Ishikawa (cell line): ENCODE measurements at regions not wholly inside any gene's neighbourhood (a gene's known extent, or its start where the extent isn't known, plus 50 kb on each side); places are given as distances from the start of the nearest gene placed in this dataset.

Experiments used
- CEBPB ChIP-seq: IDR thresholded peaks from 2 replicates; pipeline ENCODE4 v1.6.1; 2012
- CREB1 ChIP-seq: IDR thresholded peaks from 2 replicates; pipeline ENCODE4 v1.6.1; 2012; ENCODE audit warnings: low read depth
- EGR1 ChIP-seq: IDR thresholded peaks from 2 replicates; pipeline ENCODE4 v1.6.1; 2012
- EP300 ChIP-seq: IDR thresholded peaks from 2 replicates; pipeline ENCODE4 v1.6.1; 2012; ENCODE audit warnings: borderline replicate concordance
- FOXM1 ChIP-seq: IDR thresholded peaks from 2 replicates; pipeline ENCODE4 v1.6.1; 2012; ENCODE audit warnings: low read depth, borderline replicate concordance
- NFIC ChIP-seq: IDR thresholded peaks from 2 replicates; pipeline ENCODE4 v1.6.1; 2012
- RAD21 ChIP-seq: IDR thresholded peaks from 2 replicates; pipeline ENCODE4 v1.6.1; 2012; ENCODE audit warnings: low read depth
- TAF1 ChIP-seq: IDR thresholded peaks from 2 replicates; pipeline ENCODE4 v1.6.1; 2012; ENCODE audit warnings: low read depth, mild to moderate bottlenecking
- TCF12 ChIP-seq: IDR thresholded peaks from 2 replicates; pipeline ENCODE4 v1.6.1; 2012; ENCODE audit warnings: low read depth
- TEAD4 ChIP-seq: IDR thresholded peaks from 2 replicates; pipeline ENCODE4 v1.6.1; 2012
- YY1 ChIP-seq: IDR thresholded peaks from 2 replicates; pipeline ENCODE4 v1.6.1; 2012; ENCODE audit warnings: low read depth
- ZBTB7A ChIP-seq: IDR thresholded peaks from 2 replicates; pipeline ENCODE4 v1.6.1; 2012; ENCODE audit warnings: low read depth
- TF ChIP-seq, protein P1 (sequence below): IDR thresholded peaks from 2 replicates; pipeline ENCODE4 v1.6.1; 2012
- TF ChIP-seq, protein P2 (sequence below): IDR thresholded peaks from 2 replicates; pipeline ENCODE4 v1.6.1; 2012
- TF ChIP-seq, protein P3 (sequence below): IDR thresholded peaks from 2 replicates; pipeline ENCODE4 v1.6.1; 2012; ENCODE audit warnings: low read depth, mild to moderate bottlenecking

DNA sequence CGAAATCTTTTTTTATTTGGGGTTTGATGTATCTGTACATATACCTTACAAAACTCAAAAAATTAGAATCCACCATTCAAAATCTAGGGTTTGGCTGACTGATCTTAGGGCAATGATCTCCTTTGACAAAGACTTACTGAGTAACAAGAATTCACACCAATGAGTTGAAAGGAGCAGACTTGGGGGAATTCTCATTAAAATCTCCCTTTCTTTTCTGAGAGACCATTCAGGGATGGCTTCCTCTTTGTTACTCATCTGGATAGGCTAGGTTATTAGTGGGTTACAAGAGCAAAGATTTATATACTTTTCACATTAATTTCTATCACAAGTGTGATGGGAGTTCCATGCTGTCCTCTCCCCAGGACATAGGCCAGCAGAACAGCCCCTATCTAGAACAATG, 661.0 kb downstream of the KCTD16 start:
- TF ChIP-seq, protein P1, sequence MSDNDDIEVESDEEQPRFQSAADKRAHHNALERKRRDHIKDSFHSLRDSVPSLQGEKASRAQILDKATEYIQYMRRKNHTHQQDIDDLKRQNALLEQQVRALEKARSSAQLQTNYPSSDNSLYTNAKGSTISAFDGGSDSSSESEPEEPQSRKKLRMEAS, result no peak
- no peak for TF ChIP-seq FOXM1
- no peak for TF ChIP-seq CREB1
- no peak for TF ChIP-seq ZBTB7A
- no peak for TF ChIP-seq CEBPB
- TF ChIP-seq YY1, result no peak
- no peak for TF ChIP-seq TAF1
- TF ChIP-seq RAD21, result no peak
- TF ChIP-seq, protein P2, sequence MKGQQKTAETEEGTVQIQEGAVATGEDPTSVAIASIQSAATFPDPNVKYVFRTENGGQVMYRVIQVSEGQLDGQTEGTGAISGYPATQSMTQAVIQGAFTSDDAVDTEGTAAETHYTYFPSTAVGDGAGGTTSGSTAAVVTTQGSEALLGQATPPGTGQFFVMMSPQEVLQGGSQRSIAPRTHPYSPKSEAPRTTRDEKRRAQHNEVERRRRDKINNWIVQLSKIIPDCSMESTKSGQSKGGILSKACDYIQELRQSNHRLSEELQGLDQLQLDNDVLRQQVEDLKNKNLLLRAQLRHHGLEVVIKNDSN, result no peak
- TF ChIP-seq NFIC, result no peak
- TF ChIP-seq EP300, result no peak
- TF ChIP-seq EGR1, result no peak
- TF ChIP-seq TEAD4, result no peak

DNA sequence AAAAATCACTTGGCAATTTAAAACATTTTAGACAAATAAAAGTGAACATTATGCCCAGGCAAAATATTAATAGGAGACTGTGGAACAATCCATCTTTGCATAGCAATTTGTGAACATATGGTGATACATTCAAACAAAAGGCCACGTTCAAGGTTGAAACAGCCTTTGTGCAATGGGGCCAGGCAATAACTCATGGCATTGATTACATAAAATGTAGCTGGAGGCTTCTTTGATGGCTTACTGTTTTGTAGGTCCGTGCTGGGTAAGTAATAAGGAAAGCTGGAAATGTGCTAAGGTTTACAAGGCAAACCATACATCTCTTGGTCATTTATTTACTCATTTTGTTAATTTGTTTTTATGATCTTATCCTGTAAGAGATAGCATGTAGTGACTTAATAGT, 651.8 kb downstream of the KCTD16 start:
- no peak for TF ChIP-seq YY1
- no peak for TF ChIP-seq TCF12
- TF ChIP-seq, protein P2, result no peak
- TF ChIP-seq EP300, result no peak
- TF ChIP-seq, protein P1, result no peak
- TF ChIP-seq EGR1, result no peak
- TF ChIP-seq RAD21, result no peak
- TF ChIP-seq, protein P3, sequence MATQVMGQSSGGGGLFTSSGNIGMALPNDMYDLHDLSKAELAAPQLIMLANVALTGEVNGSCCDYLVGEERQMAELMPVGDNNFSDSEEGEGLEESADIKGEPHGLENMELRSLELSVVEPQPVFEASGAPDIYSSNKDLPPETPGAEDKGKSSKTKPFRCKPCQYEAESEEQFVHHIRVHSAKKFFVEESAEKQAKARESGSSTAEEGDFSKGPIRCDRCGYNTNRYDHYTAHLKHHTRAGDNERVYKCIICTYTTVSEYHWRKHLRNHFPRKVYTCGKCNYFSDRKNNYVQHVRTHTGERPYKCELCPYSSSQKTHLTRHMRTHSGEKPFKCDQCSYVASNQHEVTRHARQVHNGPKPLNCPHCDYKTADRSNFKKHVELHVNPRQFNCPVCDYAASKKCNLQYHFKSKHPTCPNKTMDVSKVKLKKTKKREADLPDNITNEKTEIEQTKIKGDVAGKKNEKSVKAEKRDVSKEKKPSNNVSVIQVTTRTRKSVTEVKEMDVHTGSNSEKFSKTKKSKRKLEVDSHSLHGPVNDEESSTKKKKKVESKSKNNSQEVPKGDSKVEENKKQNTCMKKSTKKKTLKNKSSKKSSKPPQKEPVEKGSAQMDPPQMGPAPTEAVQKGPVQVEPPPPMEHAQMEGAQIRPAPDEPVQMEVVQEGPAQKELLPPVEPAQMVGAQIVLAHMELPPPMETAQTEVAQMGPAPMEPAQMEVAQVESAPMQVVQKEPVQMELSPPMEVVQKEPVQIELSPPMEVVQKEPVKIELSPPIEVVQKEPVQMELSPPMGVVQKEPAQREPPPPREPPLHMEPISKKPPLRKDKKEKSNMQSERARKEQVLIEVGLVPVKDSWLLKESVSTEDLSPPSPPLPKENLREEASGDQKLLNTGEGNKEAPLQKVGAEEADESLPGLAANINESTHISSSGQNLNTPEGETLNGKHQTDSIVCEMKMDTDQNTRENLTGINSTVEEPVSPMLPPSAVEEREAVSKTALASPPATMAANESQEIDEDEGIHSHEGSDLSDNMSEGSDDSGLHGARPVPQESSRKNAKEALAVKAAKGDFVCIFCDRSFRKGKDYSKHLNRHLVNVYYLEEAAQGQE, result no peak
- no peak for TF ChIP-seq CREB1
- no peak for TF ChIP-seq TEAD4

DNA sequence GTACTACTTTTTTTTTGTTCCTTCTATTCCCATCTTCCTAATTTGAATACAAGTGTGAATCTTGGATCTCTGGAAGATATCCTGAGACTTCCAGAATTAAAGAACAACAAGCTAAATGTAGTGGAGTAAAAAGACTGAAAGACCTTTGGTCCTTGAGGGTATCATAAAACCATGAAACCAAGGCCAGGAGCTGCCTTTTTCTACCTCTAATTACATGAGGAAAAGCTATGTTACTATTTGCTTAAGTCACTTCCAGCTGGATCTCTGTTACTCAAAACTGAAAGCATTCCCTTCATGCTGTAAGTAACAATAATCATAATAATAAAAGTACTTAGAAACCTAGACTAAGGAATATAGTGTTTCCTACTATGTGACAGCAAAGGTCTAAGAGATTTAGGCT, 649.6 kb downstream of the KCTD16 start:
- TF ChIP-seq, protein P3, result no peak
- TF ChIP-seq CREB1 (no peak), YY1 (no peak)

DNA sequence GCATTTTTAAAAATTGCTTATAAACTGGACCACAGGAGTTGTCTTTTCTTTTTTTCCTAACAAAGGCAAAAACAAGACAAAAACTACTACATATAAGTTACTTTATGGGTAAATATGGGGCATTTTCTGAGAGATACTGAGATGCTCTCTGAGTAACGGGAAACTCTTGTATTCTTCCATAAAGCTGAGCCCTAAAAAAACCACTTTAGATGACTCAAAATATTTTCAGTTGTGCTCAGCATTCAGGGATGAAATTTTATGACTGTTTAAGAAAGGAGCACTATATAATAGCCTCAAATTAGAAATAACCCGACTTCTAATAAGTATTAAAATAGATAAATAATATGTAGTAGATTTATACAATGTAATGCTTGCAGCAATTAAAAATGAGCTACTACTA, 644.5 kb downstream of the KCTD16 start:
- TF ChIP-seq TAF1 (no peak), RAD21 (no peak), CEBPB (no peak), ZBTB7A (no peak), NFIC (no peak), YY1 (no peak), EGR1 (no peak), CREB1 (no peak), TEAD4 (no peak), TCF12 (no peak), FOXM1 (no peak)
- TF ChIP-seq, protein P2, result no peak
- TF ChIP-seq, protein P1, result no peak
- TF ChIP-seq, protein P3, result no peak
